C4-2B (cell line): ENCODE measurements at regions not wholly inside any gene's neighbourhood (a gene's known extent, or its start where the extent isn't known, plus 50 kb on each side); places are given as distances from the start of the nearest gene placed in this dataset.

Source experiments
- CTCF ChIP-seq: fragments of 450-650 bp; conservative IDR thresholded peaks from 2 replicates; pipeline ENCODE4 v1.5.1; 2017; ENCODE audit warnings: mild to moderate bottlenecking
- ZFX ChIP-seq: fragments of 450-650 bp; IDR thresholded peaks from 2 replicates; pipeline ENCODE4 v1.6.1; 2017

- TF ChIP-seq CTCF (no peak), ZFX (no peak)
Measured at GRCh38 chr14:51490205-51490604, 161.5 kb upstream of the FRMD6 start.
